Loucy (cell line): ENCODE measurements at regions not wholly inside any gene's neighbourhood (a gene's known extent, or its start where the extent isn't known, plus 50 kb on each side); places are given as distances from the start of the nearest gene placed in this dataset.

Experiments used
- H2AFZ ChIP-seq: fragments of 200-600 bp; sonication (generic); 2 replicates; pipeline ENCODE4 v1.6.0; 2016; ENCODE audit warnings: antibody characterized with exemption, mild to moderate bottlenecking, low read length, moderate library complexity
- H3F3A ChIP-seq: fragments of 200-600 bp; 2 replicates; pipeline ENCODE4 v1.6.0; 2016; ENCODE audit warnings: antibody characterized with exemption, low read depth, mild to moderate bottlenecking
- H3K27me3 ChIP-seq: fragments of 200-600 bp; sonication (generic); 2 replicates; pipeline ENCODE4 v1.6.1; 2014; ENCODE audit warnings: low read length, mild to moderate bottlenecking; ENCODE audit not compliant: insufficient read depth, poor library complexity, severe bottlenecking
- H3K36me3 ChIP-seq: fragments of 200-600 bp; sonication (generic); 2 replicates; pipeline ENCODE4 v1.6.1; 2016; ENCODE audit warnings: low read length; ENCODE audit not compliant: insufficient read depth
- H3K4me1 ChIP-seq: fragments of 200-600 bp; sonication (generic); 2 replicates; pipeline ENCODE4 v1.5.1; 2014; ENCODE audit warnings: low read length, mild to moderate bottlenecking; ENCODE audit not compliant: insufficient read depth, poor library complexity, severe bottlenecking
- H3K4me2 ChIP-seq: fragments of 200-600 bp; sonication (generic); 2 replicates; pipeline ENCODE4 v1.6.0; 2014; ENCODE audit warnings: antibody characterized with exemption, low read length, low read depth, mild to moderate bottlenecking; ENCODE audit not compliant: poor library complexity, severe bottlenecking
- H3K4me3 ChIP-seq: fragments of 200-600 bp; sonication (generic); 2 replicates; pipeline ENCODE4 v1.5.1; 2014; ENCODE audit warnings: low read length, mild to moderate bottlenecking, mixed read lengths; ENCODE audit not compliant: poor library complexity, severe bottlenecking
- H3K79me2 ChIP-seq: fragments of 200-600 bp; sonication (generic); 2 replicates; pipeline ENCODE4 v1.6.1; 2014; ENCODE audit warnings: low read length; ENCODE audit not compliant: insufficient read depth
- H3K9ac ChIP-seq: fragments of 200-600 bp; sonication (generic); 2 replicates; pipeline ENCODE4 v1.6.0; 2014; ENCODE audit warnings: mild to moderate bottlenecking, low read depth, low read length, moderate library complexity; ENCODE audit not compliant: poor library complexity, severe bottlenecking
- H3K9me2 ChIP-seq: fragments of 200-600 bp; sonication (generic); replicated peaks from 2 replicates; pipeline ENCODE4 v1.6.1; 2016; ENCODE audit warnings: low read depth, low read length, mixed read lengths
- H3K9me3 ChIP-seq: fragments of 200-600 bp; sonication (generic); 2 replicates; pipeline ENCODE4 v1.6.1; 2014; ENCODE audit warnings: mild to moderate bottlenecking, antibody characterized with exemption, low read length, low read depth; ENCODE audit not compliant: insufficient read depth
- H4K20me1 ChIP-seq: fragments of 200-600 bp; sonication (generic); 2 replicates; pipeline ENCODE4 v1.6.0; 2014; ENCODE audit warnings: antibody characterized with exemption, low read length, mild to moderate bottlenecking; ENCODE audit not compliant: insufficient read depth, poor library complexity, severe bottlenecking
- EZH2phosphoT487 ChIP-seq: fragments of 200-600 bp; IDR thresholded peaks from 2 replicates; pipeline ENCODE4 v1.6.1; 2018; ENCODE audit warnings: antibody characterized with exemption, mild to moderate bottlenecking, moderate library complexity, borderline replicate concordance
- TF ChIP-seq, protein P1 (sequence below): fragments of 200-600 bp; sonication (generic); conservative IDR thresholded peaks from 2 replicates; pipeline ENCODE4 v1.5.1; 2014; ENCODE audit warnings: mild to moderate bottlenecking, antibody characterized with exemption, low read length

DNA sequence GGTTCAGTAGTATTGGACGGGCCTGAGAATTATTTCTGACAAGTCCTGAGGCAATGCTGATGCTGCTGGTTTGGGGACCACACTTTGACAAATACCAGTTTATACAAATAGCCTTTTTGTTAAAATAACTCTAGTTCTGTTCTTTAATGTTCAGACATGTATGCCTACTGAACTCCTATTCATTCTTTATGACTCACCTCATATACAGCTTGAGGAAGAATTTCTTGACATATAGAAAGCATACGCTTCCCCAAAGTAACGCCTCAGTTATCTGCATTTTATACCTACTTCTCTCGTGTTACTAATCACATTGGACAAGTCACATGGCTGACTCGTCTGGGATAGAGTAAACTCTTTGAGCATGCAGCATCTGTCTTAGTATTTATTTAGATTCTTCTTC lies 145.4 kb upstream of the GOLIM4 start:
- no peaks in the 10 kb centered on the region for H3K79me2 ChIP-seq
- H2AFZ ChIP-seq: no peak overlapping the region
- no peaks in the 10 kb centered on the region for H3K36me3 ChIP-seq
- no peaks in the 10 kb centered on the region for H3F3A ChIP-seq
- no peaks in the 10 kb centered on the region for H4K20me1 ChIP-seq
- TF ChIP-seq, protein P1, sequence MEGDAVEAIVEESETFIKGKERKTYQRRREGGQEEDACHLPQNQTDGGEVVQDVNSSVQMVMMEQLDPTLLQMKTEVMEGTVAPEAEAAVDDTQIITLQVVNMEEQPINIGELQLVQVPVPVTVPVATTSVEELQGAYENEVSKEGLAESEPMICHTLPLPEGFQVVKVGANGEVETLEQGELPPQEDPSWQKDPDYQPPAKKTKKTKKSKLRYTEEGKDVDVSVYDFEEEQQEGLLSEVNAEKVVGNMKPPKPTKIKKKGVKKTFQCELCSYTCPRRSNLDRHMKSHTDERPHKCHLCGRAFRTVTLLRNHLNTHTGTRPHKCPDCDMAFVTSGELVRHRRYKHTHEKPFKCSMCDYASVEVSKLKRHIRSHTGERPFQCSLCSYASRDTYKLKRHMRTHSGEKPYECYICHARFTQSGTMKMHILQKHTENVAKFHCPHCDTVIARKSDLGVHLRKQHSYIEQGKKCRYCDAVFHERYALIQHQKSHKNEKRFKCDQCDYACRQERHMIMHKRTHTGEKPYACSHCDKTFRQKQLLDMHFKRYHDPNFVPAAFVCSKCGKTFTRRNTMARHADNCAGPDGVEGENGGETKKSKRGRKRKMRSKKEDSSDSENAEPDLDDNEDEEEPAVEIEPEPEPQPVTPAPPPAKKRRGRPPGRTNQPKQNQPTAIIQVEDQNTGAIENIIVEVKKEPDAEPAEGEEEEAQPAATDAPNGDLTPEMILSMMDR: no peak
- no peak for TF ChIP-seq EZH2phosphoT487
- no peak overlapping the region for H3K4me2 ChIP-seq
- H3K9me2 ChIP-seq: no peaks in the 10 kb centered on the region
- H3K27me3 ChIP-seq: no peaks in the 10 kb centered on the region
- H3K4me3 ChIP-seq: no peak overlapping the region
- no peak overlapping the region for H3K9ac ChIP-seq
- H3K9me3 ChIP-seq: no peaks in the 10 kb centered on the region
- no peaks in the 10 kb centered on the region for H3K4me1 ChIP-seq

DNA sequence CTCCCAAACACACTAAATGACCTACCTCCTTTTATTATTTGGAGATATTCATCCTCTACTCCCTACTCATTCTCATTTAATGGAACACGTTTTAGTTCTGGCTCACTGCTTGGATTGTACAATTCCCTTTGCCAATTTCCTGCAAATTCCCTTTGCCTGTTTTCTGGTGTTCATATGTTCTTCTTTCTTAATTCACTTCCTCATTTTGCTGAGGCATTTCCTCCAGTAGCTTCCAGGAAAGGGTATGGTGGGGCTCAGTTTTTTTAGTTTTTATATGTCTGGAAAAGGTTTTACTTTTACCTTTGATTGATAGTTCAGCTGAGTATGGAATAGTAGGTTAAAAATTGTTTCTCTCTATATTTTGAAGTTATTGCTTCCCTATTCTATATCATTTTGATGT lies 143.6 kb upstream of the GOLIM4 start:
- H3K9me2 ChIP-seq: no peaks in the 10 kb centered on the region
- no peak overlapping the region for H2AFZ ChIP-seq
- no peaks in the 10 kb centered on the region for H4K20me1 ChIP-seq
- H3K4me2 ChIP-seq: no peak overlapping the region
- no peaks in the 10 kb centered on the region for H3K4me1 ChIP-seq
- no peak overlapping the region for H3K4me3 ChIP-seq
- no peak overlapping the region for H3K9ac ChIP-seq
- no peaks in the 10 kb centered on the region for H3K9me3 ChIP-seq
- TF ChIP-seq EZH2phosphoT487: no peak
- TF ChIP-seq, protein P1: no peak
- H3K79me2 ChIP-seq: no peaks in the 10 kb centered on the region
- H3F3A ChIP-seq: no peaks in the 10 kb centered on the region
- no peaks in the 10 kb centered on the region for H3K27me3 ChIP-seq
- no peaks in the 10 kb centered on the region for H3K36me3 ChIP-seq

DNA sequence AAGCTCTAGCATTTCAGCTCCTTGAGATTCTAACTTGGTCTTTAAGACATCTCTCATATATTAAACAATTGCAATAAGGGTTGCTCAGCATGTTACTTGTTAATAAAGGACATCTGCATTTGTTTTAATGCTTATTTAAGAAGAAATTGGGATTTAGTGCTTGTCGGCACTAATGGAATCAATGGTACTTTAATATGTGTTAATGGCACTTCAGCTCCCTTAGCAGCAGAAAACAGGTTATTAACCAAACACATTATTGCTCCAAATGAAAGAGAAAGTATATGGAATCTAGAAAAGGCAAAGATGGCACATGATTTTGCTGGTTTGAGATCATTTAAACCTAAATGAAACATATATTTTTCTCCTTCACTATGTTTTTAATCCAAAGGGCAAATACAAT lies 137.3 kb upstream of the GOLIM4 start:
- no peaks in the 10 kb centered on the region for H3K9me2 ChIP-seq
- no peaks in the 10 kb centered on the region for H3F3A ChIP-seq
- no peak overlapping the region for H3K9ac ChIP-seq
- no peak overlapping the region for H2AFZ ChIP-seq
- no peaks in the 10 kb centered on the region for H3K27me3 ChIP-seq
- TF ChIP-seq EZH2phosphoT487: no peak
- TF ChIP-seq, protein P1: no peak
- H3K4me1 ChIP-seq: no peaks in the 10 kb centered on the region
- H3K36me3 ChIP-seq: no peaks in the 10 kb centered on the region
- H3K4me3 ChIP-seq: no peak overlapping the region
- H3K4me2 ChIP-seq: no peak overlapping the region
- no peaks in the 10 kb centered on the region for H3K79me2 ChIP-seq
- no peaks in the 10 kb centered on the region for H4K20me1 ChIP-seq
- H3K9me3 ChIP-seq: no peaks in the 10 kb centered on the region
